Choroid plexus epithelial cell (primary cell): ENCODE measurements at regions not wholly inside any gene's neighbourhood (a gene's known extent, or its start where the extent isn't known, plus 50 kb on each side); places are given as distances from the start of the nearest gene placed in this dataset.

Source experiments
- DNase-seq: peaks from one replicate; pipeline ENCODE4 v3.0.0-alpha.2; 2010; ENCODE audit warnings: low read depth
- H3K4me3 ChIP-seq: 2 replicates; pipeline ENCODE4 v1.5.1; 2011; ENCODE audit warnings: low read depth, mild to moderate bottlenecking, control low read depth, low read length, moderate library complexity
- CTCF ChIP-seq: conservative IDR thresholded peaks from 2 replicates; pipeline ENCODE4 v1.5.1; 2011; ENCODE audit warnings: low read depth, mild to moderate bottlenecking, control low read depth, inconsistent platforms, low read length, moderate library complexity

- no peak for TF ChIP-seq CTCF
- no peak overlapping the region for H3K4me3 ChIP-seq
- no peak for DNase-seq
Observed at GRCh38 chr2:176446718-176447414, 177.6 kb downstream of the MTX2 start.

- no peak for TF ChIP-seq CTCF
- no peak overlapping the region for H3K4me3 ChIP-seq
- no peak for DNase-seq
Observed at GRCh38 chr2:176447616-176448015, 178.4 kb downstream of the MTX2 start.

GRCh38 chr2:176449852-176450251 is 180.6 kb downstream of the MTX2 start:
- no peak for DNase-seq
- no peak overlapping the region for H3K4me3 ChIP-seq
- no peak for TF ChIP-seq CTCF

- H3K4me3 ChIP-seq = no peak overlapping the region
- TF ChIP-seq CTCF = no peak
- DNase-seq = no peak
Observed at GRCh38 chr2:176453784-176454183, 184.5 kb downstream of the MTX2 start.

GRCh38 chr2:176454893-176455815 is 185.9 kb downstream of the MTX2 start:
- H3K4me3 ChIP-seq = no peak overlapping the region
- TF ChIP-seq CTCF = peak; percentile 91
- peak; percentile 81 for DNase-seq

- TF ChIP-seq CTCF = no peak
- no peak for DNase-seq
- no peak overlapping the region for H3K4me3 ChIP-seq
Observed at GRCh38 chr2:176455816-176456291, 186.6 kb downstream of the MTX2 start.
